HG03378 (cell line): ENCODE measurements at regions not wholly inside any gene's neighbourhood (a gene's known extent, or its start where the extent isn't known, plus 50 kb on each side); places are given as distances from the start of the nearest gene placed in this dataset.

ENCODE experiments used
- ATAC-seq: cut with Tn5 transposase; IDR thresholded peaks from one replicate; pipeline ENCODE4 v1.9.1; 2021; ENCODE audit warnings: mild to moderate bottlenecking, moderate library complexity; ENCODE audit not compliant: unreplicated experiment

GRCh38 chr4:56757821-56758411, 63.6 kb downstream of the SPINK2 start:
- ATAC-seq = peak; percentile 94

GRCh38 chr4:56757261-56757746, 64.2 kb downstream of the SPINK2 start:
- peak; percentile 37 for ATAC-seq

DNA sequence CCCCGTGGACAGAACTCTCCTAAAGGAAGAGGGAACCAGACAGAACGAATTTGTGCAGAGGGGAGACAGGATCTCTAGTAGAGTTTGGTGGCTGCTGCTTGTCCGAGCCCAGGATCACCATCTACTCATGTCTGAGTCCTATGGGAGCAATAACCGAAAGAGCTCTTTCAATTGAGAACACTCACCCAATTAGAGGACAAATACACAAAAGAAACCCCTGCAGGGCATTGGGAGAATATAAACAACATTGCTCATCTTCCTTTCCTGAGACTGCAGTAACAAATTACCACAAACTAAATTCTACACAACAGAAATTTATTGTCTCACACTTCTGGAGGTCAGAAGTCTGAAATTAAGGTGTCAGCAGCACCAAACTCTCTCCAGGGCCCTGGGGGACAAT, 65.6 kb downstream of the SPINK2 start:
- ATAC-seq = no peak

- ATAC-seq = no peak
Measured at GRCh38 chr4:56752985-56753384, 68.5 kb downstream of the SPINK2 start.

DNA sequence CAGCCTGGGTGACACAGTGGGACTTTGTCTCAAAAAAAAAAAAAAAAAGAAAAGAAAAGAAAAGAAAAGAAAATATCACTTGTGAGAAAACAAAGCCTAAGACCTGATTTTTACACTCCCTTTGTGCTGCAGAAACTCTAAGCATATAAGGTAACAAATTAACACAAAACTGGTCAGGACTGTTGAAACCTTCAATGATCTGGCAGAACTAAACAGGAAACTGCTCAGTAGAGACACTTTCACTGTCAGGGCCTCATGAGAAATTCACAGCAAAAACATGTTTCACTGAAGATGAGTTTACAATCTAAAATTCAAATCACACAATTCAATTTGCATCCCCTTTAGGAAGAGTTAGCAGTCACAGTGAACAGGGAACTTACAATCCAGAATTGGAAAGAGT, 69.1 kb upstream of the HOPX start:
- ATAC-seq = no peak

DNA sequence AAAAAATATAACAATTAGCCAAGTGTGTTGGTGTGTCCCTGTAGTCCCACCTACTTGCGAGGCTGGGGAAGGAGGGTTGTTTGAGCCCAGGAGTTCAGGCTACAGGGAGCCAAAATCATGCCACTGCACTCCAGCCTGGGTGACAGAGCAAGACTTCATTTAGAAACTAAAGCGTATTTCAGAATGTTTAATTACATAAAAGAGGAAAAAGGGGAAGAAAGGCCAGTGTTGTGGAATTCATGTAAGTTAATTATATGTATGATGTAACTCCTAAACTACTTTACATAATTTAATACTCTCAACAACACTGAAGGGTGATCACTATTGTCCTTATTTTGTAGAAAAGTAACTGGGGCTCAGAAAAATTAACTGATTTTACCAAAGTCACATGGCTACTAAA, 67.2 kb upstream of the HOPX start:
- no peak for ATAC-seq

DNA sequence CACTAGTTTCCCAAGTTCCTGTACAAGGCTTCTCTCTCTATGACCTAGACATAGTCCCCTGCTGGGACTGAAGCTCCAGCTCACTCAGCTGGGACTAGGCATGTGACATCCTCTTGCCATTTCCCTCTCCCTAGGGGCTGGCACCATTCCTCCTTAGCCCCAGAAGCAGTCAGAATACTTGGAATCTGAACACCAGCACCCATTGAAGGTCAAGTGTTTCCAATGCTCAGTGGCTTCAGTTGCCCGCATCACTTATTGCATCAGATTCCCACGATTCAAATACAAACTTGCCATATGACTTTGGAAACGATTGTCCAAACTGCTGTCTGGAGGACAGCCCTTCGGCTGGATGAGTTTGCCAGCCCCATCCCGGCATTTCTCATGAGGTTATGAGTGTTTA, 65.5 kb upstream of the HOPX start:
- ATAC-seq = no peak

GRCh38 chr4:56745042-56745441, 63.9 kb upstream of the HOPX start:
- ATAC-seq = no peak

GRCh38 chr4:56744030-56744429, 62.9 kb upstream of the HOPX start:
- no peak for ATAC-seq

GRCh38 chr4:56743550-56743949, 62.5 kb upstream of the HOPX start:
- no peak for ATAC-seq

- ATAC-seq = no peak
Measured at GRCh38 chr4:56742080-56742871, 61.2 kb upstream of the HOPX start.

GRCh38 chr4:56741595-56741994, 60.5 kb upstream of the HOPX start:
- no peak for ATAC-seq

DNA sequence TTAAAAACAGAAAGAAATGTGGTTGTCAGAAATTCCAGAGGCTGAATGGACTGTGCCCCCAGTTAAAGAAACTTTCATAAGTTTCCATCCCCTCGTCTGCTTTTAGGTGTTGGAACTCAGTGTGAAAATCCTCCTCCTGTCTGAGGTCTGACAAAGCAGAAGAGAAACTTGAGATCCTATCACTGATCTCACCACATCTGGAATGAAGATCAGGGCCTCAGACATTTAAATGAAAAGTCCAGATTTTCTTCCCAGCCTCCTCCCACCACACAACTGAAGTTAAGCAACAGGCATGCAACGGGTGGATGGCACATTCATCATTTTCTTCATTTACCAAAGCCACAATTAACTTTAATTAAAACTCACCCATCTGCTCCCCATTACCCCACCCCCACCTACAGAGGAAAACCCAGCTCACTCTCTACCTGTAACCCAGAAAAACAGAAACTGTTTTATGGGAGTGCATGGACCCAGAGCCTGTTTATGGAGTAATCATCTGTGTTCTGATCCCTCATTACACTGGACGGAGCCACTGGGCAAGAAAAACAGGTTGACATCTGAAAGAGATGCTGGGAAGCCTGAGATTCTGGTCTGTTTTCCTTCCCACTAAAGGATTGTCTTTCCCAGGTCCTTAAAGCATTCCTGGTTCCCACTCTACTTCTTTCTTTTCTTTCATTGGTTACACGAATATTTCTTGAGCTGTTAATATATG, 58.1 kb upstream of the HOPX start:
- no peak for ATAC-seq

GRCh38 chr4:56737666-56738065, 56.6 kb upstream of the HOPX start:
- ATAC-seq = no peak

GRCh38 chr4:56733352-56733751, 52.3 kb upstream of the HOPX start:
- ATAC-seq = no peak

GRCh38 chr4:56732301-56732700, 51.2 kb upstream of the HOPX start:
- no peak for ATAC-seq

DNA sequence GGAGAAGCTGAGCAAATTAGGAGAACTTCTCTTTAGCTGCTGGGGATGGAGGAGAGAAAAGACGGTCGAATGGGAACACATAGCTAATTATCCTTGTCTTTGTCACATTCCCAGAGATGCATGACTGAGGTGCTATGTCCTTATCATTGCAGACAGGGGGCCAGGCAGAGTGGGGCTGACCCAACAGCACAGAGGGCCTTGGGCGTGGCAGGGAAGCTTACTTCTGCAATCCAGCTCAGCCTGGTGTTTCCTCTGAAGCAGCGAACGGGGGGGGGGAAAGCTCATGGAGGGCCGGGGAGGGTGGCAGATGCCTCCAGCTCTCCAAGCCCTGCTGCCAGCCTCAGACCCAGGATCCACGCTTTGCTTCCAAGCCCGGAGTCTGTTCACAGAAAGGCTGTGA, 50.8 kb upstream of the HOPX start:
- no peak for ATAC-seq
